Panc1 (cell line): ENCODE measurements at regions not wholly inside any gene's neighbourhood (a gene's known extent, or its start where the extent isn't known, plus 50 kb on each side); places are given as distances from the start of the nearest gene placed in this dataset.

ENCODE experiments used
- ATAC-seq: fragments of 200-7000 bp; cut with Tn5 transposase; 2 replicates; pipeline ENCODE4 v1.9.1; 2020; ENCODE audit warnings: mild to moderate bottlenecking, moderate library complexity
- BruUV-seq: library from RNA; stranded (reverse); fragments of 400-500 nt; replicated peaks from 2 replicates; lab custom pipeline; 2021; lab: Mats Ljungman, UMichigan
- CTCF ChIA-PET: fragments of 300-600 bp; sonication (Branson Sonifier 250); formaldehyde crosslinking; loops from one replicate; lab custom pipeline; 2022; ENCODE audit warnings: antibody characterized with exemption; lab: Charles Lee
- POLR2A ChIA-PET: fragments of 300-600 bp; sonication (Branson Sonifier 250); formaldehyde crosslinking; loops from one replicate; lab custom pipeline; 2022; ENCODE audit warnings: antibody characterized with exemption; lab: Charles Lee
- DNase-seq: peaks from one replicate; pipeline ENCODE4 v3.0.0-alpha.2; 2010; ENCODE audit warnings: low read depth, low spot score
- H3K27ac ChIP-seq: 2 replicates; pipeline ENCODE4 v1.5.1; 2011; ENCODE audit warnings: mild to moderate bottlenecking, low read length, inconsistent platforms
- H3K27me3 ChIP-seq: fragments of 200-500 bp; sonication (Bioruptor generic); 2 replicates; pipeline ENCODE4 v1.6.0; 2014; ENCODE audit warnings: low read length, inconsistent platforms; ENCODE audit not compliant: control insufficient read depth, insufficient read depth
- H3K36me3 ChIP-seq: fragments of 200-500 bp; sonication (Bioruptor generic); 2 replicates; pipeline ENCODE4 v1.5.1; 2014; ENCODE audit warnings: inconsistent platforms, mild to moderate bottlenecking, low read length, moderate library complexity; ENCODE audit not compliant: control insufficient read depth, insufficient read depth
- H3K4me1 ChIP-seq: 2 replicates; pipeline ENCODE4 v1.5.1; 2011; ENCODE audit warnings: inconsistent platforms, mild to moderate bottlenecking, low read length, moderate library complexity; ENCODE audit not compliant: control insufficient read depth, insufficient read depth
- H3K4me3 ChIP-seq, 2 experiments: 2 replicates each; pipeline ENCODE4 v1.5.1; 2011 to 2012; ENCODE audit warnings: low read depth in 2 of 2, low read length in 2 of 2, mild to moderate bottlenecking in 2 of 2, inconsistent platforms in 1 of 2, moderate library complexity in 1 of 2
- H3K9me3 ChIP-seq: fragments of 200-500 bp; sonication (Bioruptor generic); 2 replicates; pipeline ENCODE4 v1.5.1; 2014; ENCODE audit warnings: low read depth, mild to moderate bottlenecking, inconsistent platforms, low read length, moderate library complexity; ENCODE audit not compliant: control insufficient read depth, insufficient read depth
- POLR2AphosphoS5 ChIP-seq: IDR thresholded peaks from 2 replicates; pipeline ENCODE4 v1.6.1; 2012; ENCODE audit warnings: mild to moderate bottlenecking, low read depth, low read length, moderate library complexity
- SIN3A ChIP-seq: IDR thresholded peaks from 2 replicates; pipeline ENCODE4 v1.6.1; 2012; ENCODE audit warnings: low read depth, mild to moderate bottlenecking, low read length, moderate library complexity, borderline replicate concordance; ENCODE audit not compliant: insufficient read depth
- TCF7L2 ChIP-seq: IDR thresholded peaks from 2 replicates; pipeline ENCODE4 v1.6.1; 2011; ENCODE audit warnings: mild to moderate bottlenecking, low read depth, low read length, inconsistent platforms
- in situ Hi-C: cut with HindIII; loops from 2 replicates; pipeline ENCODE4 v1.10.0; 2016; ENCODE audit warnings: low sequenced_read_pairs, low pct_unique_long_range_greater_than_20kb
- intact Hi-C: fragments of 100-400 bp; cut with micrococcal nuclease; formaldehyde crosslinking; loops from one replicate; pipeline ENCODE4 v1.10.0; 2022; ENCODE audit not compliant: unreplicated experiment
- TF ChIP-seq, protein P1 (sequence below): fragments of 450-650 bp; IDR thresholded peaks from 2 replicates; pipeline ENCODE4 v1.5.1; 2017; ENCODE audit warnings: mild to moderate bottlenecking
- TF ChIP-seq, protein P2 (sequence below), 2 experiments: IDR thresholded peaks; 2 replicates each; pipeline ENCODE4 v1.6.1; 2011 to 2012; ENCODE audit warnings: low read depth in 2 of 2, control low read depth in 1 of 2, low read length in 1 of 2, mild to moderate bottlenecking in 1 of 2, moderate library complexity in 1 of 2; ENCODE audit not compliant: insufficient read depth in 1 of 2

DNA sequence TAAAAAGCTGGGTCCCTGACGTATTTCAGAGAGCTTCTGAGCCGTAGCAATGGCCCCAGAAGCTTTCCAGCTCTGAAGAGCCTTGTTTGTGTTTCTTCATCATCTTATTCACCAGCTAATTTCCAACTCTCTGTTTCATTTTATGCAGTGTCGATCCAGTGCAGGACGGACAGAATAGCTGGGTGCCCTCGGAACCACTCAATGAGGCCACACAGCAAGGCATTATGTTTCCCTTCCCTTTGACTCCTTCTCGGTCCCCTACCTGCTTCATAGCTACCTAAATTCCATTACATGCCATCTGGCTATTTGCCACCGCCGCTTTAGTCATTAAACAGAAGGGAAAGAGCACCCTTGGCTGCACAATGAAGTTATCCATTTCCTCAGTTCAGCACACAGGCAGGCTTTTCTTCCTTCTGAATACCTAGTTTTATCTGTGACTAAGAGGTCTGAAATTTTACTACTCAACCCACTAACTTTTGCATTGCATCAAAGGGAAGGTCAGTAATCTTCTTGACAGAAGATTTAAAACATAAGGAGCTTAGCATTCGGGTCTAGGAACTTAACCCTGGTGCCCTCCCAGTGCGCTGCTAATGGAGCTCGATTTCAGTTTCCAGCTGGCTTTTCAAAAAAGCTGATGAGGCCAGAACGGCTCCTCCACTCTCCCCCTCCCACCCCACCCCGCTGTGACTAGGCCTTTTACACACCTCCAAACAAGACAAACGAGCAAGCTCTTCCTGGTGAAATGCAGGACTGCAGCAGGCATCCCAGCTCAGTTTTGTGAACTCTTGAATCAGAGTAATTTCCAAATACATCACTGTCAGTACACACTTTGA lies 176.8 kb downstream of the GXYLT1 start:
- ATAC-seq (no peak), DNase-seq (no peak)
- intact Hi-C loops (no loop called here), in situ Hi-C loops (no loop called here)
- Histone ChIP-seq H3K4me3 (no peak overlapping the region), H3K9me3 (no peaks in the 10 kb centered on the region), H3K36me3 (no peaks in the 10 kb centered on the region), H3K27ac (no peak overlapping the region), H3K4me1 (no peaks in the 10 kb centered on the region), H3K27me3 (no peaks in the 10 kb centered on the region)
- POLR2A ChIA-PET, result interaction anchor here (0.6 kb wide), 1 partner anchor 47 kb away, joined by 3 read pairs; no protein-coding TSS in a partner anchor
- no TSS peak for BruUV-seq
- TF ChIP-seq SIN3A (no peak), TCF7L2 (no peak), POLR2AphosphoS5 (no peak)
- TF ChIP-seq, protein P1, sequence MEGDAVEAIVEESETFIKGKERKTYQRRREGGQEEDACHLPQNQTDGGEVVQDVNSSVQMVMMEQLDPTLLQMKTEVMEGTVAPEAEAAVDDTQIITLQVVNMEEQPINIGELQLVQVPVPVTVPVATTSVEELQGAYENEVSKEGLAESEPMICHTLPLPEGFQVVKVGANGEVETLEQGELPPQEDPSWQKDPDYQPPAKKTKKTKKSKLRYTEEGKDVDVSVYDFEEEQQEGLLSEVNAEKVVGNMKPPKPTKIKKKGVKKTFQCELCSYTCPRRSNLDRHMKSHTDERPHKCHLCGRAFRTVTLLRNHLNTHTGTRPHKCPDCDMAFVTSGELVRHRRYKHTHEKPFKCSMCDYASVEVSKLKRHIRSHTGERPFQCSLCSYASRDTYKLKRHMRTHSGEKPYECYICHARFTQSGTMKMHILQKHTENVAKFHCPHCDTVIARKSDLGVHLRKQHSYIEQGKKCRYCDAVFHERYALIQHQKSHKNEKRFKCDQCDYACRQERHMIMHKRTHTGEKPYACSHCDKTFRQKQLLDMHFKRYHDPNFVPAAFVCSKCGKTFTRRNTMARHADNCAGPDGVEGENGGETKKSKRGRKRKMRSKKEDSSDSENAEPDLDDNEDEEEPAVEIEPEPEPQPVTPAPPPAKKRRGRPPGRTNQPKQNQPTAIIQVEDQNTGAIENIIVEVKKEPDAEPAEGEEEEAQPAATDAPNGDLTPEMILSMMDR, result no peak
- TF ChIP-seq, protein P2, sequence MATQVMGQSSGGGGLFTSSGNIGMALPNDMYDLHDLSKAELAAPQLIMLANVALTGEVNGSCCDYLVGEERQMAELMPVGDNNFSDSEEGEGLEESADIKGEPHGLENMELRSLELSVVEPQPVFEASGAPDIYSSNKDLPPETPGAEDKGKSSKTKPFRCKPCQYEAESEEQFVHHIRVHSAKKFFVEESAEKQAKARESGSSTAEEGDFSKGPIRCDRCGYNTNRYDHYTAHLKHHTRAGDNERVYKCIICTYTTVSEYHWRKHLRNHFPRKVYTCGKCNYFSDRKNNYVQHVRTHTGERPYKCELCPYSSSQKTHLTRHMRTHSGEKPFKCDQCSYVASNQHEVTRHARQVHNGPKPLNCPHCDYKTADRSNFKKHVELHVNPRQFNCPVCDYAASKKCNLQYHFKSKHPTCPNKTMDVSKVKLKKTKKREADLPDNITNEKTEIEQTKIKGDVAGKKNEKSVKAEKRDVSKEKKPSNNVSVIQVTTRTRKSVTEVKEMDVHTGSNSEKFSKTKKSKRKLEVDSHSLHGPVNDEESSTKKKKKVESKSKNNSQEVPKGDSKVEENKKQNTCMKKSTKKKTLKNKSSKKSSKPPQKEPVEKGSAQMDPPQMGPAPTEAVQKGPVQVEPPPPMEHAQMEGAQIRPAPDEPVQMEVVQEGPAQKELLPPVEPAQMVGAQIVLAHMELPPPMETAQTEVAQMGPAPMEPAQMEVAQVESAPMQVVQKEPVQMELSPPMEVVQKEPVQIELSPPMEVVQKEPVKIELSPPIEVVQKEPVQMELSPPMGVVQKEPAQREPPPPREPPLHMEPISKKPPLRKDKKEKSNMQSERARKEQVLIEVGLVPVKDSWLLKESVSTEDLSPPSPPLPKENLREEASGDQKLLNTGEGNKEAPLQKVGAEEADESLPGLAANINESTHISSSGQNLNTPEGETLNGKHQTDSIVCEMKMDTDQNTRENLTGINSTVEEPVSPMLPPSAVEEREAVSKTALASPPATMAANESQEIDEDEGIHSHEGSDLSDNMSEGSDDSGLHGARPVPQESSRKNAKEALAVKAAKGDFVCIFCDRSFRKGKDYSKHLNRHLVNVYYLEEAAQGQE (IDR thresholded peaks at IDR 0.05; ENCODE audit: insufficient read depth in 1 of 2, low read depth in 2 of 2, low read length in 1 of 2), result no peak
- CTCF ChIA-PET, result interaction anchor here (0.5 kb wide), 2 partner anchors 65 to 166 kb away, joined by 4 to 16 read pairs; no protein-coding TSS in a partner anchor

DNA sequence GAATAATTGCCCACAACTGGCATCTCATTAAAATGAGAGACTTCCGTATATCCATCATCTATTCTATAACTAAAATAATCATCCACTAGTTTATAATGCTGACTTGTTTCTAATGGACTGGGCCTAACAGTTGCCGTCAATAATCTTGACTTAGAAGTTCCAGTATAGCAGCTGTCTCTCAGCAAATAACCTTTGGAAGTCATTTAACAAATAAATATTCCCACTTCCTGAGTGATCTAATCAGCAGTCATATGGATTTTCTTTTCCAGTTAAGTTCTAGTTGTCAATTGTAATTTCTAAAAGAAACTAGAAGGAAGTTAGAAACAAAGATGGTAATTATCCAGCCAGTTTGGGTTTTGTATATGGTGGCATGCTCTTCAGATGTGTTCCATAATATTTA lies 177.8 kb downstream of the GXYLT1 start:
- BruUV-seq, result no TSS peak

More for the DNA sequence above, 177.8 kb downstream of the GXYLT1 start:
- H3K27me3 ChIP-seq, result no peaks in the 10 kb centered on the region
- no peaks in the 10 kb centered on the region for H3K9me3 ChIP-seq
- ATAC-seq (no peak), DNase-seq (no peak)
- H3K4me1 ChIP-seq, result no peaks in the 10 kb centered on the region
- intact Hi-C loops (no loop called here), in situ Hi-C loops (no loop called here)
- H3K4me3 ChIP-seq, result no peak overlapping the region
- CTCF ChIA-PET, result no interaction called here
- H3K36me3 ChIP-seq, result no peaks in the 10 kb centered on the region
- no peak overlapping the region for H3K27ac ChIP-seq
- POLR2A ChIA-PET, result no interaction called here
- TF ChIP-seq, protein P2 (IDR thresholded peaks at IDR 0.05; ENCODE audit: insufficient read depth in 1 of 2, low read depth in 2 of 2, low read length in 1 of 2), result no peak
- TF ChIP-seq TCF7L2 (no peak), POLR2AphosphoS5 (no peak), SIN3A (no peak)
- TF ChIP-seq, protein P1, result no peak
